Nephron (organoid): ENCODE measurements at regions not wholly inside any gene's neighbourhood (a gene's known extent, or its start where the extent isn't known, plus 50 kb on each side); places are given as distances from the start of the nearest gene placed in this dataset.

Experiments used
- H3K27ac Mint-ChIP-seq, 3 experiments: 2 replicates each; pipeline ENCODE4 v1.8.0; 2020; ENCODE audit warnings: mixed read lengths in 3 of 3, mild to moderate bottlenecking in 2 of 3, moderate library complexity in 1 of 3
- H3K27me3 Mint-ChIP-seq: 2 replicates; pipeline ENCODE4 v1.8.0; 2021; ENCODE audit warnings: low read depth, mild to moderate bottlenecking, moderate library complexity, mixed read lengths
- H3K36me3 Mint-ChIP-seq: 2 replicates; pipeline ENCODE4 v1.8.0; 2020; ENCODE audit warnings: low read depth, mixed read lengths
- H3K4me1 Mint-ChIP-seq: 2 replicates; pipeline ENCODE4 v1.8.0; 2020; ENCODE audit warnings: mixed read lengths
- H3K4me3 Mint-ChIP-seq, 3 experiments: 2 replicates each; pipeline ENCODE4 v1.8.0; 2020; ENCODE audit warnings: mild to moderate bottlenecking in 3 of 3, mixed read lengths in 3 of 3, moderate library complexity in 2 of 3
- H3K9me3 Mint-ChIP-seq: 2 replicates; pipeline ENCODE4 v1.8.0; 2020; ENCODE audit warnings: mixed read lengths
- CTCF ChIP-seq, 3 experiments: fragments of 200-600 bp; sonication (generic); IDR thresholded peaks; one replicate each; pipeline ENCODE4 v1.5.0; 2021; ENCODE audit warnings: antibody characterized with exemption in 3 of 3; ENCODE audit not compliant: unreplicated experiment in 3 of 3

- Mint-ChIP-seq H3K27me3 (no peaks in the 10 kb centered on the region), H3K36me3 (no peaks in the 10 kb centered on the region), H3K4me3 (no peak overlapping the region), H3K9me3 (no peaks in the 10 kb centered on the region), H3K27ac (no peak overlapping the region), H3K4me1 (peaks cover 15% of the 10 kb centered on the region)
- TF ChIP-seq CTCF (IDR thresholded peaks at IDR 0.05; ENCODE audit: unreplicated experiment in 3 of 3), result no peak
Measured at GRCh38 chr2:186195696-186196095, 290.4 kb upstream of the ZC3H15 start.

GRCh38 chr2:186197955-186198354, 288.1 kb upstream of the ZC3H15 start:
- TF ChIP-seq CTCF (IDR thresholded peaks at IDR 0.05; ENCODE audit: unreplicated experiment in 3 of 3), result no peak
- no peaks in the 10 kb centered on the region for H3K36me3 Mint-ChIP-seq
- no peak overlapping the region for H3K4me3 Mint-ChIP-seq
- H3K27me3 Mint-ChIP-seq, result no peaks in the 10 kb centered on the region
- no peak overlapping the region for H3K27ac Mint-ChIP-seq
- H3K4me1 Mint-ChIP-seq, result peaks cover 13% of the 10 kb centered on the region
- H3K9me3 Mint-ChIP-seq, result no peaks in the 10 kb centered on the region

- Mint-ChIP-seq H3K36me3 (no peaks in the 10 kb centered on the region), H3K9me3 (no peaks in the 10 kb centered on the region), H3K27me3 (no peaks in the 10 kb centered on the region), H3K4me1 (peaks cover 11% of the 10 kb centered on the region), H3K4me3 (no peak overlapping the region), H3K27ac (no peak overlapping the region)
- TF ChIP-seq CTCF (IDR thresholded peaks at IDR 0.05; ENCODE audit: unreplicated experiment in 3 of 3), result no peak
Measured at GRCh38 chr2:186199029-186199428, 287.0 kb upstream of the ZC3H15 start.

GRCh38 chr2:186201371-186201770, 284.7 kb upstream of the ZC3H15 start:
- Mint-ChIP-seq H3K27ac (no peak overlapping the region), H3K9me3 (no peaks in the 10 kb centered on the region), H3K4me1 (peaks cover 5% of the 10 kb centered on the region), H3K4me3 (no peak overlapping the region), H3K36me3 (no peaks in the 10 kb centered on the region), H3K27me3 (no peaks in the 10 kb centered on the region)
- no peak for TF ChIP-seq CTCF (IDR thresholded peaks at IDR 0.05; ENCODE audit: unreplicated experiment in 3 of 3)

GRCh38 chr2:186205254-186205911, 280.7 kb upstream of the ZC3H15 start:
- H3K27me3 Mint-ChIP-seq, result no peaks in the 10 kb centered on the region
- H3K4me3 Mint-ChIP-seq, result no peak overlapping the region
- no peaks in the 10 kb centered on the region for H3K36me3 Mint-ChIP-seq
- H3K27ac Mint-ChIP-seq, result no peak overlapping the region
- no peaks in the 10 kb centered on the region for H3K9me3 Mint-ChIP-seq
- H3K4me1 Mint-ChIP-seq, result peaks cover 5% of the 10 kb centered on the region
- TF ChIP-seq CTCF (IDR thresholded peaks at IDR 0.05; ENCODE audit: unreplicated experiment in 3 of 3), result no peak

GRCh38 chr2:186209532-186209931, 276.5 kb upstream of the ZC3H15 start:
- Mint-ChIP-seq H3K4me3 (no peak overlapping the region), H3K36me3 (no peaks in the 10 kb centered on the region), H3K9me3 (no peaks in the 10 kb centered on the region), H3K27ac (no peak overlapping the region), H3K4me1 (peaks cover 5% of the 10 kb centered on the region), H3K27me3 (no peaks in the 10 kb centered on the region)
- TF ChIP-seq CTCF (IDR thresholded peaks at IDR 0.05; ENCODE audit: unreplicated experiment in 3 of 3), result no peak
